Peyer's patch (tissue), 4 donors: ENCODE measurements at regions not wholly inside any gene's neighbourhood (a gene's known extent, or its start where the extent isn't known, plus 50 kb on each side); places are given as distances from the start of the nearest gene placed in this dataset.

Source experiments
- CTCF ChIP-seq, 6 experiments: fragments of 450-650 bp in 4 of 6; fragments of 200-600 bp in 2 of 6; sonication (generic) in 1 of 6; IDR thresholded peaks; one replicate each; pipeline ENCODE4 v1.5.1; 2017 to 2019; ENCODE audit warnings: antibody characterized with exemption in 6 of 6, mild to moderate bottlenecking in 3 of 6, moderate library complexity in 1 of 6
- POLR2A ChIP-seq, 2 donors: fragments of 450-650 bp; IDR thresholded peaks; one replicate each; pipeline ENCODE4 v1.5.1; 2017; ENCODE audit warnings: antibody characterized with exemption in 2 of 2, mild to moderate bottlenecking in 2 of 2, moderate library complexity in 2 of 2

GRCh38 chr16:85436207-85436606, 176.9 kb upstream of the GSE1 start:
- no peak for TF ChIP-seq CTCF (IDR thresholded peaks at IDR 0.05)
- TF ChIP-seq POLR2A (IDR thresholded peaks at IDR 0.05): no peak
